Glomerular visceral epithelial cell (primary cell): ENCODE measurements at regions not wholly inside any gene's neighbourhood (a gene's known extent, or its start where the extent isn't known, plus 50 kb on each side); places are given as distances from the start of the nearest gene placed in this dataset.
"Not testable (repeated sequence)": the region's sequence is repeated elsewhere in the genome, so short reads cannot be mapped to it uniquely, and the experiment has no call there.

Experiments used
- DNase-seq: peaks from one replicate; pipeline ENCODE4 v3.0.0-alpha.2; 2016; ENCODE audit errors: extremely low spot score

GRCh38 chr3:20729185-20729584 lies 543.2 kb upstream of the SGO1 start:
- DNase-seq: no peak

GRCh38 chr3:20726786-20727185 lies 540.8 kb upstream of the SGO1 start:
- DNase-seq: no peak

GRCh38 chr3:20724241-20724640 lies 538.2 kb upstream of the SGO1 start:
- no peak for DNase-seq

GRCh38 chr3:20716425-20716824 lies 530.4 kb upstream of the SGO1 start:
- not testable (repeated sequence) for DNase-seq

- no peak for DNase-seq
Measured at GRCh38 chr3:20701641-20702040, 515.6 kb upstream of the SGO1 start.

GRCh38 chr3:20700714-20701113 lies 514.7 kb upstream of the SGO1 start:
- no peak for DNase-seq

- no peak for DNase-seq
Measured at GRCh38 chr3:20698896-20699295, 512.9 kb upstream of the SGO1 start.

GRCh38 chr3:20696388-20697150 lies 510.6 kb upstream of the SGO1 start:
- DNase-seq: no peak

- no peak for DNase-seq
Measured at GRCh38 chr3:20692675-20693074, 506.7 kb upstream of the SGO1 start.

GRCh38 chr3:20683910-20684309 lies 497.9 kb upstream of the SGO1 start:
- peak; percentile 31 for DNase-seq

GRCh38 chr3:20682573-20682972 lies 496.6 kb upstream of the SGO1 start:
- DNase-seq: peak; percentile 71

GRCh38 chr3:20680990-20681628 lies 495.1 kb upstream of the SGO1 start:
- DNase-seq: no peak

GRCh38 chr3:20673866-20674265 lies 487.9 kb upstream of the SGO1 start:
- no peak for DNase-seq

- DNase-seq: no peak
Measured at GRCh38 chr3:20669675-20670074, 483.7 kb upstream of the SGO1 start.

- DNase-seq: no peak
Measured at GRCh38 chr3:20669184-20669583, 483.2 kb upstream of the SGO1 start.

GRCh38 chr3:20668411-20668810 lies 482.4 kb upstream of the SGO1 start:
- peak; percentile 16 for DNase-seq

GRCh38 chr3:20666091-20666490 lies 480.1 kb upstream of the SGO1 start:
- no peak for DNase-seq

GRCh38 chr3:20658491-20658890 lies 472.5 kb upstream of the SGO1 start:
- peak; percentile 47 for DNase-seq

GRCh38 chr3:20657560-20657959 lies 471.6 kb upstream of the SGO1 start:
- DNase-seq: no peak

- DNase-seq: no peak
Measured at GRCh38 chr3:20652231-20652986, 466.4 kb upstream of the SGO1 start.

- DNase-seq: peak; percentile 11
Measured at GRCh38 chr3:20648921-20649381, 462.9 kb upstream of the SGO1 start.

GRCh38 chr3:20648294-20648693 lies 462.3 kb upstream of the SGO1 start:
- peak; percentile 40 for DNase-seq

GRCh38 chr3:20646425-20646824 lies 460.4 kb upstream of the SGO1 start:
- DNase-seq: no peak
